ENCODE measurements at regions not wholly inside any gene's neighbourhood (a gene's known extent, or its start where the extent isn't known, plus 50 kb on each side); places are given as distances from the start of the nearest gene placed in this dataset.
A peak's percentile ranks its signal among the peaks of the same experiment; 100 is the strongest.
"Not testable (repeated sequence)": the region's sequence is repeated elsewhere in the genome, so short reads cannot be mapped to it uniquely, and the experiment has no call there.

GRCh38 chr4:146124023-146124680, 51.4 kb upstream of the LSM6 start:
- DNase-seq = no peak

- DNase-seq = no peak
Measured at GRCh38 chr4:146123231-146123630, 52.3 kb upstream of the LSM6 start.

GRCh38 chr4:146122398-146122797, 53.1 kb upstream of the LSM6 start:
- no peak for DNase-seq

- DNase-seq = no peak
Measured at GRCh38 chr4:146121757-146122156, 53.8 kb upstream of the LSM6 start.

GRCh38 chr4:146119845-146120404, 55.6 kb upstream of the LSM6 start:
- no peak for DNase-seq

- no peak for DNase-seq
Measured at GRCh38 chr4:146114066-146114465, 61.5 kb upstream of the LSM6 start.

DNA sequence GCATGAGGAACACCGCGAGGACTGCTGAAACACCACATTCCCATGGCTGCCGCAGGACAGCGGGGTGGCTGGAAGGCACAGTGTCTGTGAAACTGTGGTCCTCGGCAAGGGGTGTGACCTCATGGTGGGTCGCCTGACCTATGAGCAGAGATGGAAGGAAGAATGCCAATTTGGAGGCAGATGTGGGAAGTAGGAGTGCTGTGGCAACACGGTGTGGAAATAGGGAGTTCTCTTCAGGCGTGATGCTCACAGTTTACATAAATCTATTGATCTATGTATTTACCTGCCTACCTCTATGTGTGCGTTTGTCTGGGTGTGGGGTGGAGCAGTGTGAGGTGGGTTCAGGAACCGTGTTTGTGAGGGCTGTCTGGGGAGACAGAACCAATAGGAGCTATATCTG, 62.3 kb upstream of the LSM6 start:
- no peak for DNase-seq

DNA sequence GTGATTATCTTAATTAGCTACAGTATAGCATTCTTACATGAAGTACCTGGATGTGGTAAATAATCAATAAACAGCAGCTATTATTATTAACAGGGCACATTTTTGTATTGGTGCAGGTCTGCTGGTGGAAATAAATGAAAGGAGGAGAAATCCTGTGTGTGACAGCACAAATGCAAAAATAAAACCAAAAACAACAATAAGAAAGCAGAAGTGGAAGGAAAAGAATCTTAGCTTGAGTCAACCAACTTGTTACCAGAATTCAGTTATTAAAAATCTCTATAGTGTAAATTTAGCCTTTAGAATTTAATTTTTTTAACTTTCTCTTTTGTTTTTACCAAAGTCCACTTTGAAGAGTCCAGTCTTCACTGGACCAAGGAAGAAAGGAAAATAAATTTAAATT, 63.1 kb upstream of the LSM6 start:
- no peak for DNase-seq

- DNase-seq = no peak
Measured at GRCh38 chr4:146110871-146111485, 64.5 kb upstream of the LSM6 start.

- DNase-seq = no peak
Measured at GRCh38 chr4:146108756-146109155, 66.8 kb upstream of the LSM6 start.

GRCh38 chr4:146107587-146108240, 67.8 kb upstream of the LSM6 start:
- no peak for DNase-seq

DNA sequence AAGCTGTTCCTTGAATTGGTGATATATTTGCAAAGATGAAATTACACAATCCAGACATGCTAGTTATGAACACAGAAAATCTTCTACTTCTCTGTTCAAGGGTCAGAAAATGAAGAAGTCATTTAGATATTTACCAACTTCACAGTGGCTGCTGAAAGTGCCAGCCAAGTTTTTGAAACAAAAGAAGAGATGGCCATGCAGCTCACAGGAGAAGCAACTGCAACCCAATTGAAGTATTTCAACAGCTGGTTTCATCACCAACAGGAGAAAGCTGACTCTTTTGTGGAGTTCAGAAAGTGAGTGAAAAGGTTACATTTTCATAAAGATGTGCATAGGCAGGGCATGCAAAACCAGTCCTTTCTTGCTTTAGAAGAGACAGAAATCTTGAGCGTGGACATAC, 70.1 kb upstream of the LSM6 start:
- peak in 1 of 3 donors; percentile 6 for DNase-seq

- no peak for DNase-seq
Measured at GRCh38 chr4:146104541-146104940, 71.0 kb upstream of the LSM6 start.

GRCh38 chr4:146104052-146104451, 71.5 kb upstream of the LSM6 start:
- DNase-seq = not testable (repeated sequence)

- DNase-seq = no peak
Measured at GRCh38 chr4:146099585-146099984, 75.9 kb upstream of the LSM6 start.

DNA sequence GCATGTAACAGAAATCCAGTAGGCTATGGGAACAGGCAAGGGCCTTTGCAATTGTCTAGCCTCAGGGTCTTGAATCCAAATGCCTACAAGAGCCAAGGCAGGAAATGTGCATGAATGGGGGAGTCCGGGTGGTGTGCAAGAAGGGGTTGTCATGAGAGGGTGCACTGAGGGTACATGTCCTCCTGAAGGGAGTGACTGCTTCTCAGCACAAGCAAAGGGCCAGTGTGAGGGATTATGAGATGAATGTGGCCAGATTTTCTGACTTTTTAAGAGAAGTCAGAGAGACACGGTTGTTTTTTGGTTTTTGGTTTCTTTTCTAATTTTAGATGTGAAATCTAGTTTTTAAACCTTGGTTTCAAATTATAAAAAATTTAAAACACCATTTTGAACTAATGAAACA, 76.5 kb upstream of the LSM6 start:
- DNase-seq = no peak

GRCh38 chr4:146098397-146098796, 77.1 kb upstream of the LSM6 start:
- no peak for DNase-seq

DNA sequence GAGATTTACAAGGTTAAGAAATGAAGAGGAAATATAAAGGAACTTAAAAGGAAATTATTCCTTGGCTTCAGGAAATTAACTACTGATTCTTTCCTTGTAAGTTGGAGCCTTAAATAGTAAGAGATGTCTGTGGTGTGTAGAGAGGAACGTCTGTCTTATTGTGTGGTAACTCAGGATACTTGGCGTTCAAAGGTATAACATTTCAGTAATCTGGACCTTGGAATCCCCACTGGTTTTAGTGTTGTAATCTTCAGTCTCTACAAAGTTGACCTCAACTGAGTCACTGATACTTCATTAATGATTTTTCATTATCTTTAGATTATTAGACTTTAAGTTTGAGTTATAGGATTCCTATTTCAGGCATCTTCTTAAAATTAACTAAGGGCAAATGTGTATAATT, 79.1 kb upstream of the LSM6 start:
- no peak for DNase-seq

GRCh38 chr4:146095860-146096259, 79.7 kb upstream of the LSM6 start:
- DNase-seq = no peak

DNA sequence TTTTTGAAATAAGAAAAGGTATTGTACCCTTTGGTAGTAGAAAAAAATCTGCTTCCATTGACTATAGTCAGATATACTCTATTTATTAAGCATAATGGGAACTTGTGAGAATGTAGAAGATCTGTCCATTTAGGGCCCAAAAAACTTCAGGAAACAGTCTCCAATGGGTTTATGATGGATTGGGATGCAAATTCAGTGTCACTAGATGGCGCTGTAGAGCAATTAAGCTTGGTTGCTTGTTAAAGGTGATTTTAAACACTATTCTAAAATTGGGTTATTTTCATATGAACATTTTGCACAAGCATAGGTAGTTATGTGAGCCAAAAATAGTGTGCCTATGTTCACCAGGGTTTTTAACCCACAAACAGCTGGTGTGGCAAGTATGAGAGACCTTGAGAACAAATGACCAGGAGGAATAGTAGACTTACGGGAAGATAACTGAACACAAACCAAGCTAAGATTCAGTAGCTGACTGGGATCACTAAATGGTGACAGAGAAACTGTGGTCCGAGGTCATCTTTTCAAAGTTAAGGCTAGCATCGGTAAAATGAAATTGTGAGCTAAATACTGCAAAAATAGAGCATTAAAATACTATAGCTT, 80.3 kb upstream of the LSM6 start:
- peak; percentile 17 to 30 (median 28) for DNase-seq

- DNase-seq = no peak
Measured at GRCh38 chr4:146088690-146089089, 86.8 kb upstream of the LSM6 start.

GRCh38 chr4:146087856-146088255, 87.7 kb upstream of the LSM6 start:
- DNase-seq = no peak

- DNase-seq = no peak
Measured at GRCh38 chr4:146076081-146076480, 99.4 kb upstream of the LSM6 start.

All from muscle of back (tissue), 3 donors.